HL-60 (cell line): ENCODE measurements at regions not wholly inside any gene's neighbourhood (a gene's known extent, or its start where the extent isn't known, plus 50 kb on each side); places are given as distances from the start of the nearest gene placed in this dataset.

Source experiments
- TF ChIP-seq, protein P1 (sequence below): IDR thresholded peaks from one replicate; pipeline ENCODE4 v1.5.1; 2011; ENCODE audit warnings: low read length, control low read depth, inconsistent platforms; ENCODE audit not compliant: insufficient read depth
- TF ChIP-seq, protein P2 (sequence below): IDR thresholded peaks from 2 replicates; pipeline ENCODE4 v1.6.1; 2012; ENCODE audit warnings: low read depth; ENCODE audit not compliant: insufficient replicate concordance

GRCh38 chr6:145034664-145035063 is 700.7 kb downstream of the EPM2A start:
- TF ChIP-seq, protein P1, sequence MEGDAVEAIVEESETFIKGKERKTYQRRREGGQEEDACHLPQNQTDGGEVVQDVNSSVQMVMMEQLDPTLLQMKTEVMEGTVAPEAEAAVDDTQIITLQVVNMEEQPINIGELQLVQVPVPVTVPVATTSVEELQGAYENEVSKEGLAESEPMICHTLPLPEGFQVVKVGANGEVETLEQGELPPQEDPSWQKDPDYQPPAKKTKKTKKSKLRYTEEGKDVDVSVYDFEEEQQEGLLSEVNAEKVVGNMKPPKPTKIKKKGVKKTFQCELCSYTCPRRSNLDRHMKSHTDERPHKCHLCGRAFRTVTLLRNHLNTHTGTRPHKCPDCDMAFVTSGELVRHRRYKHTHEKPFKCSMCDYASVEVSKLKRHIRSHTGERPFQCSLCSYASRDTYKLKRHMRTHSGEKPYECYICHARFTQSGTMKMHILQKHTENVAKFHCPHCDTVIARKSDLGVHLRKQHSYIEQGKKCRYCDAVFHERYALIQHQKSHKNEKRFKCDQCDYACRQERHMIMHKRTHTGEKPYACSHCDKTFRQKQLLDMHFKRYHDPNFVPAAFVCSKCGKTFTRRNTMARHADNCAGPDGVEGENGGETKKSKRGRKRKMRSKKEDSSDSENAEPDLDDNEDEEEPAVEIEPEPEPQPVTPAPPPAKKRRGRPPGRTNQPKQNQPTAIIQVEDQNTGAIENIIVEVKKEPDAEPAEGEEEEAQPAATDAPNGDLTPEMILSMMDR, result no peak
- TF ChIP-seq, protein P2, sequence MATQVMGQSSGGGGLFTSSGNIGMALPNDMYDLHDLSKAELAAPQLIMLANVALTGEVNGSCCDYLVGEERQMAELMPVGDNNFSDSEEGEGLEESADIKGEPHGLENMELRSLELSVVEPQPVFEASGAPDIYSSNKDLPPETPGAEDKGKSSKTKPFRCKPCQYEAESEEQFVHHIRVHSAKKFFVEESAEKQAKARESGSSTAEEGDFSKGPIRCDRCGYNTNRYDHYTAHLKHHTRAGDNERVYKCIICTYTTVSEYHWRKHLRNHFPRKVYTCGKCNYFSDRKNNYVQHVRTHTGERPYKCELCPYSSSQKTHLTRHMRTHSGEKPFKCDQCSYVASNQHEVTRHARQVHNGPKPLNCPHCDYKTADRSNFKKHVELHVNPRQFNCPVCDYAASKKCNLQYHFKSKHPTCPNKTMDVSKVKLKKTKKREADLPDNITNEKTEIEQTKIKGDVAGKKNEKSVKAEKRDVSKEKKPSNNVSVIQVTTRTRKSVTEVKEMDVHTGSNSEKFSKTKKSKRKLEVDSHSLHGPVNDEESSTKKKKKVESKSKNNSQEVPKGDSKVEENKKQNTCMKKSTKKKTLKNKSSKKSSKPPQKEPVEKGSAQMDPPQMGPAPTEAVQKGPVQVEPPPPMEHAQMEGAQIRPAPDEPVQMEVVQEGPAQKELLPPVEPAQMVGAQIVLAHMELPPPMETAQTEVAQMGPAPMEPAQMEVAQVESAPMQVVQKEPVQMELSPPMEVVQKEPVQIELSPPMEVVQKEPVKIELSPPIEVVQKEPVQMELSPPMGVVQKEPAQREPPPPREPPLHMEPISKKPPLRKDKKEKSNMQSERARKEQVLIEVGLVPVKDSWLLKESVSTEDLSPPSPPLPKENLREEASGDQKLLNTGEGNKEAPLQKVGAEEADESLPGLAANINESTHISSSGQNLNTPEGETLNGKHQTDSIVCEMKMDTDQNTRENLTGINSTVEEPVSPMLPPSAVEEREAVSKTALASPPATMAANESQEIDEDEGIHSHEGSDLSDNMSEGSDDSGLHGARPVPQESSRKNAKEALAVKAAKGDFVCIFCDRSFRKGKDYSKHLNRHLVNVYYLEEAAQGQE, result no peak
